Astrocyte (in vitro differentiated cells and primary cell): ENCODE measurements at regions not wholly inside any gene's neighbourhood (a gene's known extent, or its start where the extent isn't known, plus 50 kb on each side); places are given as distances from the start of the nearest gene placed in this dataset.

ENCODE experiments used
- EZH2 ChIP-seq: IDR thresholded peaks from 2 replicates; pipeline ENCODE4 v1.6.1; 2012; ENCODE audit warnings: mild to moderate bottlenecking, low read length, inconsistent platforms; ENCODE audit not compliant: insufficient read depth
- TF ChIP-seq, protein P1 (sequence below): IDR thresholded peaks from 2 replicates; pipeline ENCODE4 v1.5.1; 2011; ENCODE audit warnings: low read depth, mild to moderate bottlenecking, inconsistent platforms, low read length, moderate library complexity; ENCODE audit not compliant: insufficient read depth

DNA sequence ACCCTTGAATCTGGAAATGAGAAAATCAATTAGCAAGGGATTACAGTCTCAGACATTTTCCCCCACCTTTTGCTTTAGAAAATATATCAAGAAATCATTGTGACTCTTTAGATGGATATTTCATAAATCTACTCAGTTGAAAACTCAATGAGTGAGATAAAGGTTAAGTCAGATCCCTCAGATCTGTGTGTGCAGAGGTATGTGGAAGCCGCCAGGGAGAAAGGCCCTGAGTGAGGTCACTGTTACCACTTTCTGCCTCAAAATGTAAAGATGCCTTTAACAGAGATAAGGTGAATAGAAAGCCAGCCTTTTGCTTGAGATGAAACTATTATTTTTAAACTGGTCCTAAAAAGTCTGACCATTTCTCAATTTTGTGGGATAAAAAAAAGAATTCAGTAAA, 225.6 kb upstream of the HES1 start:
- TF ChIP-seq EZH2, result no peak
- TF ChIP-seq, protein P1, sequence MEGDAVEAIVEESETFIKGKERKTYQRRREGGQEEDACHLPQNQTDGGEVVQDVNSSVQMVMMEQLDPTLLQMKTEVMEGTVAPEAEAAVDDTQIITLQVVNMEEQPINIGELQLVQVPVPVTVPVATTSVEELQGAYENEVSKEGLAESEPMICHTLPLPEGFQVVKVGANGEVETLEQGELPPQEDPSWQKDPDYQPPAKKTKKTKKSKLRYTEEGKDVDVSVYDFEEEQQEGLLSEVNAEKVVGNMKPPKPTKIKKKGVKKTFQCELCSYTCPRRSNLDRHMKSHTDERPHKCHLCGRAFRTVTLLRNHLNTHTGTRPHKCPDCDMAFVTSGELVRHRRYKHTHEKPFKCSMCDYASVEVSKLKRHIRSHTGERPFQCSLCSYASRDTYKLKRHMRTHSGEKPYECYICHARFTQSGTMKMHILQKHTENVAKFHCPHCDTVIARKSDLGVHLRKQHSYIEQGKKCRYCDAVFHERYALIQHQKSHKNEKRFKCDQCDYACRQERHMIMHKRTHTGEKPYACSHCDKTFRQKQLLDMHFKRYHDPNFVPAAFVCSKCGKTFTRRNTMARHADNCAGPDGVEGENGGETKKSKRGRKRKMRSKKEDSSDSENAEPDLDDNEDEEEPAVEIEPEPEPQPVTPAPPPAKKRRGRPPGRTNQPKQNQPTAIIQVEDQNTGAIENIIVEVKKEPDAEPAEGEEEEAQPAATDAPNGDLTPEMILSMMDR, result no peak
